NT2/D1 (cell line): ENCODE measurements at regions not wholly inside any gene's neighbourhood (a gene's known extent, or its start where the extent isn't known, plus 50 kb on each side); places are given as distances from the start of the nearest gene placed in this dataset.
"Not testable (repeated sequence)": the region's sequence is repeated elsewhere in the genome, so short reads cannot be mapped to it uniquely, and the experiment has no call there.

Source experiments
- DNase-seq: peaks from one replicate; pipeline ENCODE4 v3.0.0-alpha.2; 2011; ENCODE audit warnings: low read depth, low spot score
- H3K27me3 ChIP-seq: 2 replicates; pipeline ENCODE4 v1.6.0; 2011; ENCODE audit warnings: mild to moderate bottlenecking; ENCODE audit not compliant: insufficient read length, insufficient read depth
- H3K36me3 ChIP-seq: 2 replicates; pipeline ENCODE4 v1.6.1; 2011; ENCODE audit warnings: mild to moderate bottlenecking, low read length, mixed read lengths; ENCODE audit not compliant: insufficient read depth, insufficient read length
- H3K4me1 ChIP-seq: 2 replicates; pipeline ENCODE4 v1.5.1; 2011; ENCODE audit not compliant: insufficient read depth, insufficient read length
- H3K4me3 ChIP-seq: 2 replicates; pipeline ENCODE4 v1.5.1; 2011; ENCODE audit warnings: low read depth; ENCODE audit not compliant: insufficient read length
- H3K9ac ChIP-seq: 2 replicates; pipeline ENCODE4 v1.6.0; 2011; ENCODE audit warnings: low read depth; ENCODE audit not compliant: insufficient read length
- H3K9me3 ChIP-seq: 2 replicates; pipeline ENCODE4 v1.5.1; 2011; ENCODE audit warnings: mild to moderate bottlenecking, low read length; ENCODE audit not compliant: insufficient read depth
- SUZ12 ChIP-seq: IDR thresholded peaks from 2 replicates; pipeline ENCODE4 v1.6.1; 2011; ENCODE audit not compliant: insufficient read length, insufficient read depth; ENCODE audit errors: extremely low read depth
- YY1 ChIP-seq: IDR thresholded peaks from 2 replicates; pipeline ENCODE4 v1.6.1; 2011; ENCODE audit not compliant: insufficient read length, insufficient read depth
- ZNF274 ChIP-seq: IDR thresholded peaks from 2 replicates; pipeline ENCODE4 v1.6.1; 2011; ENCODE audit warnings: mild to moderate bottlenecking, low read depth, low read length

DNA sequence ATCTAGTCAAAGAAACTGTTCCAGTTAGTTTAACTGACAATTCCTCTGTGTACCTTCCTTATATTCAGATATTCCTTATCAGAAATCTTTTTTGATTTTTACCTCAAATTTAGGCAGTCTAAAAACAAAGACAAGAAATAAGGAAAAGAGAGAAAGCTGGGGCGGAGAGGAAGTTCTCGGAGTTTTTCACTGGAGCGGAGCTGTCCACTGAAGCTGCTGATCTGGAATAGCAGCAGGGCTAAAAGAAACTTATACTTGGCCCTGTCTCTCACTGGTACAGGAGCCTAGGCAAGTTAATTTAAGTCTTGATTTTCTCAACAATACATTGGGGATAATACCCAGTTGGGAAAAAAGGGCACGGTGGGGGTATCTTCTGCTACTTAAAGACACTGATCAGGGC, 59.2 kb upstream of the CYP2D6 start:
- no peaks in the 10 kb centered on the region for H3K9me3 ChIP-seq
- no peaks in the 10 kb centered on the region for H3K27me3 ChIP-seq
- no peak for DNase-seq
- peaks cover 6% of the 10 kb centered on the region for H3K4me1 ChIP-seq
- TF ChIP-seq ZNF274: no peak
- TF ChIP-seq SUZ12: no peak
- no peak for TF ChIP-seq YY1
- H3K36me3 ChIP-seq: peaks cover 6% of the 10 kb centered on the region
- no peak overlapping the region for H3K4me3 ChIP-seq
- no peak overlapping the region for H3K9ac ChIP-seq

DNA sequence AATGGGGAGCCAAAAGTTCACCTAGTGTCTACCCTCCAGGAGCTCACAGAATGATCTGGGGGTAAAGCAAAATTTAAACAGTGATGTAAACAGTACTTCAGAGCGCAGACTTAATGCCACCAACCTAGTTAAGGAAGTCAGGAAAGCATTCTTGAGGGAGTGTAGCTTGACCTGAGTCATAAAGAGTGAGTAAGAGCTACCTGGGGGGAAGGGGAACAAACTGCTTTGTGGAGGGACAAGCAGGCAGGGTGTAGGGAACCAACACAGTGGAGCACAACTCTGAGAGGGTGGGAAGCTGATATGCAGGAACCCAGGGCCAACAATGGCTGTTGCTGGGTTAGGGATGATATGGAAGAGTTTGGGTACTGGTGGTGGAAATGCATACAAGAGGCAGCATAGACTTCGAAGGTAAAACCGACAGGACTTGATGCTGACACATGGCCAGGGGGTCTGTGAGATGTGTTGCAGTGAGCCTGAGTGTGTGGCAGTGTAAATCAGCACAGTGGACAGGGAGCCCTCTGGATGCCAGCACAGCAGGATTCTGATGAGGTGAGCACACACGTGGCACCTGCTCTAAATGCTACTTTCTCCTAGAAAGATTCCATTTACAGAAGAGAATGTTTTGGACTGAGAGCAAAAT, 58.3 kb upstream of the CYP2D6 start:
- Histone ChIP-seq H3K36me3 (peaks cover 3% of the 10 kb centered on the region), H3K9me3 (no peaks in the 10 kb centered on the region), H3K4me1 (peaks cover 6% of the 10 kb centered on the region), H3K27me3 (no peaks in the 10 kb centered on the region), H3K4me3 (no peak overlapping the region), H3K9ac (no peak overlapping the region)
- DNase-seq: peak; percentile 5
- TF ChIP-seq YY1 (no peak), ZNF274 (no peak), SUZ12 (no peak)

- Histone ChIP-seq H3K27me3 (no peaks in the 10 kb centered on the region), H3K36me3 (peaks cover 3% of the 10 kb centered on the region), H3K9ac (no peak overlapping the region), H3K4me1 (peaks cover 6% of the 10 kb centered on the region), H3K9me3 (no peaks in the 10 kb centered on the region), H3K4me3 (no peak overlapping the region)
- TF ChIP-seq YY1 (no peak), ZNF274 (no peak), SUZ12 (no peak)
- DNase-seq: no peak
Measured at GRCh38 chr22:42187646-42188045, 57.0 kb upstream of the CYP2D6 start.

- Histone ChIP-seq H3K4me3 (no peak overlapping the region), H3K4me1 (peaks cover 6% of the 10 kb centered on the region), H3K9me3 (no peaks in the 10 kb centered on the region), H3K9ac (no peak overlapping the region), H3K27me3 (no peaks in the 10 kb centered on the region), H3K36me3 (no peaks in the 10 kb centered on the region)
- TF ChIP-seq ZNF274 (no peak), YY1 (no peak), SUZ12 (no peak)
- no peak for DNase-seq
Measured at GRCh38 chr22:42185915-42186439, 55.4 kb upstream of the CYP2D6 start.

DNA sequence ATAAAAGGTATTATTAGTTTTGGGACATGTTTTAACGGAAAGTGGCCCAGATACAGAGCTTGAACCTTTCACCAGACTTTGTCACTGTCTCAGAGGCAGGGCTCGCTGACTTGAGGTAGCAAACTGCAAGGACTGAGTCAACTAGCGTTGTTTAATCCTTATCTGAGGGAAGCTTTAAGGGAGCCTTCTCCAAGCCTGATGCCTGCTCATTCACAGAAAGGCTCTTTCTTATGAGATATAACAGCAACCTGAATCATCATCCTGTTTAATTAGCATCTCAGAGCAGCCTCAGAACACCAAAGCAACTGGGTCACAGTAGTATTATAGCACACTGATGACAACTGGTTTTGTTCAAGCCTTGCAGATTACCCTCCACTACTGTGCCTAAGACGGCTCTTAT, 54.2 kb upstream of the CYP2D6 start:
- no peaks in the 10 kb centered on the region for H3K9me3 ChIP-seq
- H3K4me3 ChIP-seq: no peak overlapping the region
- no peaks in the 10 kb centered on the region for H3K27me3 ChIP-seq
- DNase-seq: no peak
- H3K36me3 ChIP-seq: no peaks in the 10 kb centered on the region
- TF ChIP-seq ZNF274: no peak
- TF ChIP-seq SUZ12: no peak
- no peak for TF ChIP-seq YY1
- no peak overlapping the region for H3K9ac ChIP-seq
- H3K4me1 ChIP-seq: peaks cover 4% of the 10 kb centered on the region

GRCh38 chr22:42183461-42184059, 53.0 kb upstream of the CYP2D6 start:
- not testable (repeated sequence) for H3K9me3 ChIP-seq, H3K36me3 ChIP-seq, H3K9ac ChIP-seq, H3K27me3 ChIP-seq, DNase-seq, H3K4me1 ChIP-seq, H3K4me3 ChIP-seq

DNA sequence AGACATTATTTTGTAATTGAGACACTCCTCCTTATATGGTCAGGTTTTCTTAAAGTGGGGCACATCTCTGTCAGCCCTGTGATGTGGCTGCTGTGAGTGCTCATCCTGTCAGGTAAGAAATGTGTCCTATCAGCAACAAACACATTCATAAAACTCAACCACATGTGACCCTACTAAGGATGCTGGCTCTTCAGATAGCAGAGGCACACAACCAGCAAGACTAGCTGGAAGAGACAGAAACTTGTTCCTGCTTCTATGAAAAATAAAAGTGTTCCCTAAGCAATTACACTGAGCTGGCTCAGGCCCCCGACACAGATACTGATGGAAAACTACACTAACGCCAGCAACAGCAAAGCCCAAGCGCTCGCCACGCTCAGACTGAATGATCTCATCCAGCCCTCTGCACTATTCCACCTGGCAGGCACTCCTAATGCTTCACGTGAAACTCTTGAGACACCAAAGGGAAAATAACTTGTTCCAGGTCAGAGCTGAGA, 49.8 kb upstream of the CYP2D6 start:
- Histone ChIP-seq H3K9me3 (no peaks in the 10 kb centered on the region), H3K27me3 (no peaks in the 10 kb centered on the region), H3K36me3 (peaks cover 8% of the 10 kb centered on the region), H3K4me3 (no peak overlapping the region), H3K4me1 (no peaks in the 10 kb centered on the region), H3K9ac (no peak overlapping the region)
- no peak for DNase-seq
- TF ChIP-seq ZNF274: no peak
- no peak for TF ChIP-seq SUZ12
- TF ChIP-seq YY1: no peak
